DOHH2 (cell line): ENCODE measurements at regions not wholly inside any gene's neighbourhood (a gene's known extent, or its start where the extent isn't known, plus 50 kb on each side); places are given as distances from the start of the nearest gene placed in this dataset.

Experiments used
- H3F3A ChIP-seq: fragments of 200-600 bp; sonication (generic), shearing (Covaris generic); 2 replicates; pipeline ENCODE4 v1.6.0; 2016; ENCODE audit warnings: antibody characterized with exemption, mild to moderate bottlenecking; ENCODE audit not compliant: control insufficient read depth, insufficient read depth
- H3K27ac ChIP-seq: fragments of 200-600 bp; sonication (generic); 2 replicates; pipeline ENCODE4 v1.5.1; 2014; ENCODE audit warnings: low read depth, mild to moderate bottlenecking, low read length, moderate library complexity
- H3K27me3 ChIP-seq: fragments of 200-600 bp; sonication (generic); 2 replicates; pipeline ENCODE4 v1.6.1; 2014; ENCODE audit warnings: mild to moderate bottlenecking, low read length, mixed read lengths; ENCODE audit not compliant: control insufficient read depth
- H3K36me3 ChIP-seq: fragments of 200-600 bp; sonication (generic); 2 replicates; pipeline ENCODE4 v1.6.1; 2014; ENCODE audit warnings: mild to moderate bottlenecking, low read length, moderate library complexity, mixed read lengths; ENCODE audit not compliant: control insufficient read depth
- H3K4me1 ChIP-seq: fragments of 200-600 bp; sonication (generic); 2 replicates; pipeline ENCODE4 v1.6.1; 2014; ENCODE audit warnings: mild to moderate bottlenecking, low read length, mixed read lengths; ENCODE audit not compliant: control insufficient read depth
- H3K4me2 ChIP-seq: fragments of 200-600 bp; sonication (generic); 2 replicates; pipeline ENCODE4 v1.6.0; 2014; ENCODE audit warnings: mild to moderate bottlenecking, low read length, moderate library complexity
- H3K4me3 ChIP-seq: fragments of 200-600 bp; sonication (generic); 2 replicates; pipeline ENCODE4 v1.5.1; 2014; ENCODE audit warnings: mild to moderate bottlenecking, low read length, mixed read lengths
- H3K79me2 ChIP-seq: fragments of 200-600 bp; sonication (generic); 2 replicates; pipeline ENCODE4 v1.6.1; 2014; ENCODE audit warnings: mild to moderate bottlenecking, low read length, mixed read lengths; ENCODE audit not compliant: control insufficient read depth
- H3K9me2 ChIP-seq: fragments of 200-600 bp; sonication (generic); replicated peaks from 2 replicates; pipeline ENCODE4 v1.6.1; 2014; ENCODE audit warnings: mild to moderate bottlenecking, low read length, mixed read lengths; ENCODE audit not compliant: control insufficient read depth
- H3K9me3 ChIP-seq: fragments of 200-600 bp; sonication (generic); 2 replicates; pipeline ENCODE4 v1.6.1; 2014; ENCODE audit warnings: antibody characterized with exemption, low read length, mixed read lengths; ENCODE audit not compliant: control insufficient read depth, insufficient read depth
- H4K20me1 ChIP-seq: fragments of 200-600 bp; sonication (generic); 2 replicates; pipeline ENCODE4 v1.6.0; 2014; ENCODE audit warnings: low read depth, mild to moderate bottlenecking, antibody characterized with exemption, low read length, moderate library complexity; ENCODE audit not compliant: control insufficient read depth, insufficient read depth
- CTCF ChIP-seq: fragments of 200-600 bp; sonication (generic); IDR thresholded peaks from one replicate; pipeline ENCODE4 v1.5.1; 2014; ENCODE audit warnings: antibody characterized with exemption, mild to moderate bottlenecking, low read depth, low read length; ENCODE audit not compliant: poor library complexity, severe bottlenecking
- EZH2phosphoT487 ChIP-seq: fragments of 200-600 bp; sonication (generic); IDR thresholded peaks from 2 replicates; pipeline ENCODE4 v1.6.1; 2017; ENCODE audit warnings: borderline replicate concordance, mild to moderate bottlenecking, antibody characterized with exemption, low read length, moderate library complexity, mixed read lengths

- H3K27ac ChIP-seq, result no peak overlapping the region
- no peaks in the 10 kb centered on the region for H3K4me1 ChIP-seq
- H3K4me2 ChIP-seq, result no peak overlapping the region
- no peaks in the 10 kb centered on the region for H3F3A ChIP-seq
- H3K4me3 ChIP-seq, result no peak overlapping the region
- no peaks in the 10 kb centered on the region for H4K20me1 ChIP-seq
- H3K27me3 ChIP-seq, result no peaks in the 10 kb centered on the region
- H3K9me3 ChIP-seq, result no peaks in the 10 kb centered on the region
- H3K79me2 ChIP-seq, result no peaks in the 10 kb centered on the region
- TF ChIP-seq EZH2phosphoT487 (no peak), CTCF (no peak)
- no peaks in the 10 kb centered on the region for H3K36me3 ChIP-seq
- H3K9me2 ChIP-seq, result no peaks in the 10 kb centered on the region
Observed at GRCh38 chr3:78139166-78139565, 1099.3 kb downstream of the ROBO2 start.

- H3K79me2 ChIP-seq, result no peaks in the 10 kb centered on the region
- no peak overlapping the region for H3K4me3 ChIP-seq
- no peak for TF ChIP-seq EZH2phosphoT487
- no peak for TF ChIP-seq CTCF
- no peaks in the 10 kb centered on the region for H3K9me3 ChIP-seq
- H3K4me1 ChIP-seq, result no peaks in the 10 kb centered on the region
- H3F3A ChIP-seq, result no peaks in the 10 kb centered on the region
- H3K4me2 ChIP-seq, result no peak overlapping the region
- no peak overlapping the region for H3K27ac ChIP-seq
- no peaks in the 10 kb centered on the region for H3K9me2 ChIP-seq
- H4K20me1 ChIP-seq, result no peaks in the 10 kb centered on the region
- H3K27me3 ChIP-seq, result no peaks in the 10 kb centered on the region
- H3K36me3 ChIP-seq, result no peaks in the 10 kb centered on the region
Observed at GRCh38 chr3:78140274-78140673, 1100.4 kb downstream of the ROBO2 start.

- no peaks in the 10 kb centered on the region for H3K9me3 ChIP-seq
- no peaks in the 10 kb centered on the region for H3K36me3 ChIP-seq
- no peak overlapping the region for H3K4me2 ChIP-seq
- no peaks in the 10 kb centered on the region for H3F3A ChIP-seq
- H3K27me3 ChIP-seq, result no peaks in the 10 kb centered on the region
- no peak overlapping the region for H3K27ac ChIP-seq
- H3K79me2 ChIP-seq, result no peaks in the 10 kb centered on the region
- H3K4me3 ChIP-seq, result no peak overlapping the region
- H3K4me1 ChIP-seq, result no peaks in the 10 kb centered on the region
- H3K9me2 ChIP-seq, result no peaks in the 10 kb centered on the region
- TF ChIP-seq EZH2phosphoT487, result no peak
- no peak for TF ChIP-seq CTCF
- H4K20me1 ChIP-seq, result no peaks in the 10 kb centered on the region
Observed at GRCh38 chr3:78140866-78141265, 1101.0 kb downstream of the ROBO2 start.

- no peak overlapping the region for H3K4me3 ChIP-seq
Observed at GRCh38 chr3:78141269-78141668, 1101.4 kb downstream of the ROBO2 start.

More at GRCh38 chr3:78141269-78141668, 1101.4 kb downstream of the ROBO2 start:
- no peaks in the 10 kb centered on the region for H3K27me3 ChIP-seq
- H3K36me3 ChIP-seq, result no peaks in the 10 kb centered on the region
- no peaks in the 10 kb centered on the region for H3F3A ChIP-seq
- H3K9me2 ChIP-seq, result no peaks in the 10 kb centered on the region
- no peaks in the 10 kb centered on the region for H3K79me2 ChIP-seq
- H4K20me1 ChIP-seq, result no peaks in the 10 kb centered on the region
- H3K4me2 ChIP-seq, result no peak overlapping the region
- H3K27ac ChIP-seq, result no peak overlapping the region
- TF ChIP-seq EZH2phosphoT487, result no peak
- TF ChIP-seq CTCF, result no peak
- no peaks in the 10 kb centered on the region for H3K4me1 ChIP-seq
- no peaks in the 10 kb centered on the region for H3K9me3 ChIP-seq
